ENCODE measurements at regions not wholly inside any gene's neighbourhood (a gene's known extent, or its start where the extent isn't known, plus 50 kb on each side); places are given as distances from the start of the nearest gene placed in this dataset.

- TF ChIP-seq CTCF (IDR thresholded peaks at IDR 0.05; ENCODE audit: insufficient read depth, low read length, poor library complexity, severe bottlenecking) (no peak), EZH2phosphoT487 (conservative IDR thresholded peaks at IDR 0.05; ENCODE audit: low read length) (no peak)
Measured at GRCh38 chr6:19028201-19028600, 641.1 kb downstream of the RNF144B start.
